Kidney (tissue), 13 donors: ENCODE measurements at regions not wholly inside any gene's neighbourhood (a gene's known extent, or its start where the extent isn't known, plus 50 kb on each side); places are given as distances from the start of the nearest gene placed in this dataset.
A peak's percentile ranks its signal among the peaks of the same experiment; 100 is the strongest.

Experiments used
- DNase-seq, 5 donors: peaks; one replicate each; pipeline ENCODE4 v3.0.0-alpha.2; 2013 to 2020
- FAIRE-seq: peaks from 2 replicates; lab custom pipeline; 2012; peaks lifted over from hg19 to GRCh38; lab: Jason Lieb, UNC
- H3K27ac ChIP-seq, 2 donors: one replicate each; pipeline ENCODE4 v1.7.0; 2013; ENCODE audit warnings: low read depth in 2 of 2, low read length in 2 of 2, inconsistent platforms in 1 of 2
- H3K27me3 ChIP-seq: one replicate; pipeline ENCODE4 v1.7.1; 2013; ENCODE audit warnings: low read length, inconsistent platforms; ENCODE audit not compliant: control insufficient read depth, insufficient read depth
- H3K36me3 ChIP-seq, 3 donors: one replicate each; pipeline versions ENCODE4 v1.7.0 to v1.7.1; 2013; ENCODE audit warnings: low read length in 3 of 3, control low read depth in 1 of 3, inconsistent platforms in 1 of 3; ENCODE audit not compliant: insufficient read depth in 3 of 3, control insufficient read depth in 2 of 3
- H3K4me1 ChIP-seq, 3 donors: one replicate each; pipeline versions ENCODE4 v1.7.0 to v1.7.1; 2013; ENCODE audit warnings: low read length in 3 of 3, inconsistent platforms in 1 of 3, low read depth in 1 of 3; ENCODE audit not compliant: control insufficient read depth in 2 of 3, insufficient read depth in 2 of 3
- H3K4me3 ChIP-seq, 3 donors: one replicate each; pipeline versions ENCODE4 v1.7.0 to v1.8.1; 2013; ENCODE audit warnings: low read length in 3 of 3, control low read depth in 1 of 3, inconsistent platforms in 1 of 3
- H3K9ac ChIP-seq, 3 donors: one replicate each; pipeline versions ENCODE4 v1.7.0 to v1.7.1; 2013; ENCODE audit warnings: low read length in 3 of 3, control low read depth in 1 of 3, inconsistent platforms in 1 of 3
- H3K9me3 ChIP-seq, 3 donors: one replicate each; pipeline versions ENCODE4 v1.7.0 to v1.7.1; 2013; ENCODE audit warnings: low read length in 3 of 3, control low read depth in 1 of 3, inconsistent platforms in 1 of 3; ENCODE audit not compliant: control insufficient read depth in 2 of 3, insufficient read depth in 1 of 3
- CTCF ChIP-seq: IDR thresholded peaks from 3 replicates; pipeline ENCODE4 v1.5.1; 2012; ENCODE audit warnings: mild to moderate bottlenecking, moderate library complexity, borderline replicate concordance; ENCODE audit not compliant: insufficient read depth; ENCODE audit errors: extremely low read depth
- intact Hi-C: fragments of 100-400 bp; cut with DNase I; formaldehyde crosslinking; loops from one replicate; pipeline ENCODE4 v1.11.1; 2022
- donor health status: control.
- donor health status: control.
- donor health status: control.
- donor health status: control.
- donor health status: control.
- donor health status: DM: yes; HTN: yes; CAD: no.
- donor health status: Normal renal cell carcinoma (clear cell type).

- peaks cover 0 to 11% (median 0%) of the 10 kb centered on the region in 3 donors for H3K4me1 ChIP-seq
- H3K36me3 ChIP-seq = no peaks in the 10 kb centered on the region
- intact Hi-C loops = no loop called here
- TF ChIP-seq CTCF = no peak
- FAIRE-seq (peak; percentile 94), DNase-seq (peak in 2 of 5 donors; percentile 50 to 52)
- no peak overlapping the region for H3K9ac ChIP-seq
- H3K27ac ChIP-seq = no peak overlapping the region
- no peaks in the 10 kb centered on the region for H3K27me3 ChIP-seq
- no peak overlapping the region for H3K4me3 ChIP-seq
- no peaks in the 10 kb centered on the region for H3K9me3 ChIP-seq
These were observed 260.6 kb upstream of the NECTIN3 start for GRCh38 chr3:110811050-110811449.

- Histone ChIP-seq H3K27ac (no peak overlapping the region), H3K9ac (no peak overlapping the region), H3K4me1 (peaks cover 0 to 11% (median 0%) of the 10 kb centered on the region in 3 donors), H3K27me3 (no peaks in the 10 kb centered on the region), H3K9me3 (no peaks in the 10 kb centered on the region), H3K36me3 (no peaks in the 10 kb centered on the region), H3K4me3 (no peak overlapping the region)
- no peak for TF ChIP-seq CTCF
- DNase-seq (no peak), FAIRE-seq (no peak)
- intact Hi-C loops = no loop called here
These were observed 258.1 kb upstream of the NECTIN3 start for GRCh38 chr3:110813541-110813940.

- Histone ChIP-seq H3K9ac (no peak overlapping the region), H3K9me3 (no peaks in the 10 kb centered on the region), H3K4me3 (no peak overlapping the region), H3K36me3 (no peaks in the 10 kb centered on the region), H3K27ac (no peak overlapping the region), H3K4me1 (peaks cover 0 to 11% (median 0%) of the 10 kb centered on the region in 3 donors), H3K27me3 (no peaks in the 10 kb centered on the region)
- intact Hi-C loops = no loop called here
- DNase-seq (peak in 1 of 5 donors; percentile 41), FAIRE-seq (no peak)
- no peak for TF ChIP-seq CTCF
These were observed 257.2 kb upstream of the NECTIN3 start for GRCh38 chr3:110814170-110815007.
